ENCODE measurements at regions not wholly inside any gene's neighbourhood (a gene's known extent, or its start where the extent isn't known, plus 50 kb on each side); places are given as distances from the start of the nearest gene placed in this dataset.
"Not testable (repeated sequence)": the region's sequence is repeated elsewhere in the genome, so short reads cannot be mapped to it uniquely, and the experiment has no call there.

DNA sequence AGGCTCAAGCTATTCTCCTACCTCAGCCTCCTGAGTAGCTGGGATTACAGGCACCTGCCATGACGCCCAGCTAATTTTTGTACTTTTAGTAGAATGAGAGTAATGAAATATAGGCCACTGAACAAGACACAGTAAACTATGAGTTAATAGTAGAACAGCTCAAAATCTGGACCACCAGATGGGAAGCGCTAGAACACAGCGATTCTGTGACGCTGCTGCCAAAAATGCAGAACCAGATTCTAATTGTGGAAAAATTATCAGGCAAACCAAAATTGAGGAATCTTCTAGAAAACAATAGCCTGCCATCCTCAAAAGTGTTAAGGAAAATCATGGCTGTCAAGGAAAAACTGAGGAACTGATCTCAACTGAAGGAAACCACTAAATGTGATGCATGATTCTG is 111.4 kb upstream of the TIAM1 start:
- DNase-seq (ENCODE audit: low spot score), result no peak

DNA sequence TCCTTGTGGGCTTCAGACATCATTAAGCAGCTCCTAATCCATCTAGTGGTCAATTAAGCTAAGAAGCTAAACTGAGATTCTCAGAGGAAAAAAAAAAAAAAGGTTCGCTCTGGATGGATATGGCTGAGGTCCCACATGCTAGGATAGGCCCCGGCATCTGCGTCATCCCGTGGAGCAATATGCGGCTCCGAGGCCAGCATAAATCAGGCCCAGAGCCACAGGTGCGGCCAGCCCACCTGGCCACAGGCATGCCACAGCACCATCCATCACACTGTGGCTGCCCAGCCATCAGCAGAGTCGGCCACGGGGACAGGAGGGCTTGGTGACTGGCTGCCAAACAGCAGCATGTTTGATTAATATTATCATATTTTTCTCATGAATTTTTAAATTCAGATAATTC is 106.9 kb upstream of the TIAM1 start:
- DNase-seq (ENCODE audit: low spot score), result no peak

DNA sequence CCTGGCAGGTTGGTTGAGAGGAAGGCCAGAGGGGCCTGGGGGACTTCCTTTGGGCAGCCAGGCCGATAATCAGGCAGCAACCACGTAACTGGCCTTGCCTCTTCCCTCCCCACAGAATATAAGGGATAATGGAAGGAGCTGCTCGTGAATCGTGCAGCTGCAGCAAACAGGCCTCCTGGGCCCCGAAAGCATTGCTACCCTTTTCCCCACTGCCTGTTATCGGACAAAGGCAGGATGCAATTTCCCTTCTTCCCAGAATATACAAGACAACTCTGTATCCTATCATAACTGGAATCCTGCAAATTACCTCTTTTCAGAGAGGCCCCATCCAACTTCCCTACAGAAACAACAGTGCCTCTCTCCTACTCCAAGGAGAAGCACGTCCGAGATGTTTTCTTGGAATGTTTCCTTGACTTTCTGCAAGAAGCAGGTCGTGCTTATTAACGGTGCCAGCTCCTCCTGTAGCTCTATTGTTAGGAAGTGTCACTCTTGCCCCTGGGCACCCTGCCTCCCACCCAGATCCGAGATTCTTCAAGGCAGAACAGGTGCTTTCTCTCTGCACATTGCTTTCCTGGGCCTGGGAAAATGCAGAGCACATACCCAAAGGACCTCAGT is 106.0 kb upstream of the TIAM1 start:
- DNase-seq (ENCODE audit: low spot score), result no peak

DNA sequence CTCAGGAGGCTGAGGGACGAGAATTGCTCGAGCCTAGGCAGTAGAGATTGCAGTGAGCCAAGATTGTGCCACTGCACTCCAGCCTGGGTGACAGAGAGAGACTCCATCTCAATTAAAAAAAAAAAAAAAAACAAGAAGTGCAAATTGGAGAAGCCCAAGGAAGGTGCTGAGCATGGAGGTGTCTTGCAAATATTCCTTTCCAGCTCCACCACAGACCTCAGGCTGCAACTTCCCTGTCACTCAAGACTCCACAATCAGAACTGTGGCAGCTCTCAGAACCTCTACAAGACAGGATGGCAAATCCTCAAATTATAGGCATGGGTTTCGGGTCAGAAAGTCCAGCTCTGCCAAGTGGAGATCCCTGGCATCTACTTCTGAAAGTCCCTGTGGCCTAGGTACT is 104.4 kb upstream of the TIAM1 start:
- DNase-seq (ENCODE audit: low spot score), result no peak

DNA sequence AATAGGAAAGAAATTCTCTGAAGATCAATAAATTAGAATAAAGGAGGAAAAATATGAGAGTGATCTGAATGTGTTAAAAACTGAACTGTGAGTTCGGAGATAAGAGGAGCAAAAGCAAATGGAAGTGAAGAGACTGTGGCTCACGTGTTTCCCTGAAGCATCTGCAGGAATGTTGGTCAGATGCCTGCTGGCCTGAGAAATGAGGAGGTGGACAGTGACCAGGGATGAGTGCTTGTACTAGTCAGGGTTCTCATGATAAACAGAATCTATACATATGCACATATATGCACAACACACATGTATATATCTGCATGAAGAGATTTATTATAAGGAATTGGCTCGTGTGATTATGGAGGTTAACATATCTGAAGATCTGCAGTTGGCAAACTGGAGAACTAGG is 103.4 kb upstream of the TIAM1 start:
- DNase-seq (ENCODE audit: low spot score), result no peak

DNA sequence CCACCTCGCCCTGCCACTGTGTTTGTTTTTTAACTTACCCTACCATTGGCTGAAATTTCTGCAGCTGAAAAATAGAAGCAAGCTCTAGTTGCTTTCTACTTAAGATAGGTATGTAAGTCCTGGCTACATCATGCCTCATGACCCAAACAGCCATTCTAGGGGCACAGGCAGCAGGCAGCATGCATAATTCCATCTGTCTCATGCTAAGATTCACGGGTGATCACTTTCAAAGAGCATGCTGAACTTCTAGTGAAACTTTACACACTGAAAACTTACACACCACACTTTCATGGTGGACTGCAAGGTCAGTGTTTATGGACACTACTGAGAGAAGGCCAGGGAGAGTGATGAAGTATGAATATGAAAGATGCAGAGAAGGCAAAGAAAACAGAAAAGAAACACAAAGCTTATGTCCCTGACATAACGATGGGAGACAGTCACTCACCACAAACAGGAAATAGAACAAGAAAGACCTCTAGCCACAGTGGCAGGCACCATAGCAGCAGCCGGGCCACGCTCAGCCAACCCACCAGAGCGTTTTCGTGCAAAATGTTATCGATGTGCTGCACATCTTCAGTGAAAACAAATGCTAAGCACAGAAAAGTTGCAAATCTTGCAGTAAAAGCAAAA is 102.3 kb upstream of the TIAM1 start:
- DNase-seq (ENCODE audit: low spot score), result no peak

DNA sequence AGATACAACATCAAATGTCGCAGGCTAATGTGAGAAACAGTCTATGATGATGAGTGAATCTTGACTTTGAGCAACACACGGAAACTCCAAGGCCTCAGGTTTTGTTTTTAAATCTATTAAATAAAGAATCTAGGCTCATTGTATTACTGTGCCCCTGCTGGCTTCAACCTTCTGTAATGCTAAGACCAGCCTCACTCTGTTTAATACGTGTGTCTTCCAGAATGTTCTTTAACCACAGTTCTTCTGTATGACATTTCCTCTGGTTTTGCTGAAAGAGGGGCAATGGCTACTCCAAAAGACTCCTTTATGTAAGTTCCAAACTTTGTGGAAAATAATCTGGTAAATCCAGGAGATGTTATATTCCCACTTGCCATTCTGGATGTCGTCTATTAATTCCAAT is 101.1 kb upstream of the TIAM1 start:
- no peak for DNase-seq (ENCODE audit: low spot score)

DNA sequence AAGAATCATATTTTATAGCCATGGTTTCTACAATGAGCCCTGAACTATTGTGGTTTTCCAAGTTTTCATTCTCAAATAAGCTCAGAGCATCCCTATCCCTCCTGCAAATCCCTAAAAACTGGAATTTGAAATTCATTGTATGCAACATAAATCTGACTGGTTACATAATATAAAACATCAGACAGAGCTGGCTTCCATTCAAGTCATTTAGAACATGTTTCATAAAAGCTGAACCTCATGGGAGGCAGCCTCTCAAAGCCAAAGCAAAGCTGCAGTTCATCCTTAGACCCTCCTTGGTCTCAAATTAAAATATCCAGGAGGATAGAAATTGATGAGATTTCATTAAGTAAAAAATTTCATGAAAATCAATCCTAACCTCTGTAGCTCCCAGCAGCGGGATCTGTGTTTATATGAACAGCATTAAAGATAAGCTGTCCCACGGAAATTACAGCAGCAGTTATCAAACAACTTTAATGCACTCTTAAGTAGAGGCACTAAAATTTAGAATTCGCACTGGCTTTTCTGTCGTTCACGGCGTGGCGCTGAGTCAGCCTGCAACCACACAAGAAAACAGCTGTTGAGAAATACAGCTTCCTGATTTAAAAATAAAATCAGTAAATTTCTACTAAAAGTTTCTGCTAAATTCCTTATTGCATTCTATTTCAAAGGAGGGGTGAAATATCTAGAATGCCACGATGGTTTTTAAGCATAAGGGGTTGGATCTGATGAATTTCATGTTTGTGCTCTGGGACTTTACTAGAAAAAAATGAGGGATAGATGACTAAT is 99.9 kb upstream of the TIAM1 start:
- no peak for DNase-seq (ENCODE audit: low spot score)

DNA sequence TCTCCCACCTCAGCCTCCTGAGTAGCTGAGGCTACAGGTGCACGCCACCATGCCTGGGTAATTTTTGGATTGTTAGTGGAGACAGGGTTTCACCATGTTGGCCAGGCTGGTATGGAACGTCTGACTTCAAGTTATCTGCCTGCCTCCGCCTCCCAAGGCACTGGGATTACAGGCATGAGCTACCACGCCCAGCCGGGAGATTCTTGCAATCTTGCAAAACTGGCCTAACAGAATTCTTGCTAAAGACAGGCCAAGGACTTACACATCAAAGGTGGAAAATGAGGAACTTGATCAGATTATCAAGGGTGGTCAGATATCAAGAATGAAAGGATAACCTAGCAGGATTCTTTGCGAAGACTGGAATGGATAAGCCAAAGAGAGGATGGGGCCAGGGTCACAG is 98.3 kb upstream of the TIAM1 start:
- no peak for DNase-seq (ENCODE audit: low spot score)

DNA sequence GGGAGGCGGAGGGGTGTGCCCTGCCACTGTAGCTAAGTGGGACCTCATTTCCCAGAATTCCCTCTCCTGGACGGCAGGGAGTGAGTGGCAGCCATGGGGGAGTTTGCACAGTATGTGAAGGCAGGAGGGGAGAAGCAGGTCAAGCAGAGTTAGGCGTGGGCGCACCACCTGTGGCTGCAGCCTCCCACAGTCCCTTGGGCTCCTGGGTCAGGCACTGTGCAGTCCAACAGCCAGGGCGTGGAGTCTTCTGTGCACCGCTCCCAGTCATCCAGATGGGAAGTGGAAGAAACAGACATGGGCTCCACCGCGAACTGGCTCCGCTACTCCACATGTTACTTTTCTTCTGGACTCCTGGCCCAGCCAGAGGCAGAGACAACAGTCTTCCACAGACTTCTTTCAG is 85.4 kb upstream of the TIAM1 start:
- DNase-seq (ENCODE audit: low spot score), result no peak

DNA sequence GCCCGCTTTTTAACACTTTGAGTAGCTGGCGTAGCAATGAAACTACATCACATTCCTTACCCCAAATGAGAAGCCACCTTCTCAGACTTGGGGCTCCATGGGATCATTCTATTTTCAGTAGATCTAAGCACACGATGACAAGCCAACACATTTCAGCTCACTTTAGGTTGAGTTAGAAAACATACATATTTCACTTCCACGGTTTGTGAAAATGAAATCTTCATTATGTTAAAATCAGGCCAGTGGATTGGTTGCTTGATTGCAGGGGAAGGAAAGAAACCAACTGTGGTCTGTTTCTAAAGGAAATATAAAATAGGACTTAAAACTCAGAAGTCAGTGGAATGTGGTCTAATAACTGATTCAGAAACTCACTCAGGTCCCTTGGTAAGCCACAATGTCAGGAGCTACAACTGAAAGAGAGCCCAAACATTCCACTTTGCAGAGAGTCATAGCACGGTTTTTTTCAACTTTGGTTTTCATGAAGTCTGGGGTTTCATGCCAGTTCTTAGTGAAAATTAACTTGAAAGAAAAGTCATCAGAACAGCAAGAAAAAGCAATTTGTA is 82.3 kb upstream of the TIAM1 start:
- no peak for DNase-seq (ENCODE audit: low spot score)

DNA sequence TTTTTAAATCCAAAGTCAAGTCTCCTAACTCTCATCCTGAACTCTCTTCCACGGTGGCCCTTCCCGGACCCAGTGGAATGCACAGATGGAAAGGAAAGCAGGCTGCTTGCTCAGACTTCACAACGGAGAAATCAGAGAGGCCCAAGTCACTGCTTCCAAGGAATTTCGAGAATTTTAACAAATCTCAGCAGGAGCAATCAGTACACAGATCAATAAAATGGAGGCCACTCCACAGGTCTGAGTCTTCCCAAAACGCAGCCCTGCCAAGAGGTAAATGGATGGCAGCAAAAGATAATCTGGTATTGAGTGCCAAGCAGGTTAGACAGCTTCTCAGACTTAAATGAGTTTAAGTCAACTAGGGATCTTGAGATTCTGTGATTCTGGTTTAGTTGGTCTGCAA is 81.1 kb upstream of the TIAM1 start:
- no peak for DNase-seq (ENCODE audit: low spot score)

DNA sequence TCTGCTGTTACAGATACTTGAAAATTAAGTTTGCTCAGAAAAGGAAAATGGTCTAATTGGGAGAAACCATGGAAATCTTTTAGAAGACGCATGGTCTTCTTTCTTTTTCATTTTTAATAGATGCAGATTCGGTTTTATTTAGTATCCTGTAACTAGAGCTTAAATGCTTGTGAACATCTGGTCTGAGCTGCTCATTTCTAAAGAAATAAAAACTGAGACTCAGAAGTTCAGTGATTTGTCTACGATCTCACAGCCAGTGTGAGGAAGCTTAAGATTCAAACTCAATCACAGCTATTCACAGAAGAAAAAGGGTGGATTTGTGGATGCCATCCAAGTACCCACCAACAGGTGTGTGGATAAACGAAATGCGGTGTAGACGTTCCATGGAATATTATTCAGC is 80.0 kb upstream of the TIAM1 start:
- DNase-seq (ENCODE audit: low spot score), result no peak

DNA sequence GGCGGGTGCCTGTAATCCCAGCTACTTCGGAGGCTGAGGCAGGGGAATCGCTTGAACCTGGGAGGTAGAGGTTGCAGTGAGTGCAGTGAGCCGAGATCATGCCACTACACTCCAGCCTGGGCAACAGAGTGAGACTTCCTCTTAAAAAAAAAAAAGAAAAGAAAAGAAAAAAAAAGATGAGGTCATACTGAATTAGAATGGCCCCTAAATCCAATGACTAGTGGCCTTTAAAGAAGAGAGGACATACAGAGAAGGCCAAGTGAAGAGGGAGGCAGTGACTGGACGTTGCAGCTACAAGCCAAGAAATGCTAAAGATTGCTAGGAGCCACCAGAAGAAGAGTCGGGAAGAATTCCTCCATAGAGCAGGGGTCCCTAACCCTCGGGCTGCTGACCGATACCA is 76.9 kb upstream of the TIAM1 start:
- DNase-seq (ENCODE audit: low spot score), result no peak

DNA sequence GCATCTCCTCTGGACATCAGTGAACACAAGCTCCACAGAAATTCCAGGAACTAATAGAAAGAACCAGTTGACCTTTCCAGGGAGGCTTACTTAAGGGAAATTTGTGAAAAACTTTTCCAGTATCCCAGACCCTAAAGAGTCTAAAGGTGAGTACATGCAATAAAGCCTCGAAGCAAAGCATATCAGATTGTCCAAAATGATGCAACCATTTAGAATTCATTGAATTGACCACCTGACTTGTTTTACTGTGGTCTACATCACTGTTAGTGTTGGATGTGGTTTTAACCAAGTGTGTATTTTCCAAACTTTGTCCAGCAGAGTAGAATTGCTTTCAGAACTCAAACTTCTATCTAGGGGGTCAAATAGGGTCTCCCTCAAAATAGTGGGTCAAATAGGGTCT is 76.3 kb upstream of the TIAM1 start:
- DNase-seq (ENCODE audit: low spot score), result no peak

DNA sequence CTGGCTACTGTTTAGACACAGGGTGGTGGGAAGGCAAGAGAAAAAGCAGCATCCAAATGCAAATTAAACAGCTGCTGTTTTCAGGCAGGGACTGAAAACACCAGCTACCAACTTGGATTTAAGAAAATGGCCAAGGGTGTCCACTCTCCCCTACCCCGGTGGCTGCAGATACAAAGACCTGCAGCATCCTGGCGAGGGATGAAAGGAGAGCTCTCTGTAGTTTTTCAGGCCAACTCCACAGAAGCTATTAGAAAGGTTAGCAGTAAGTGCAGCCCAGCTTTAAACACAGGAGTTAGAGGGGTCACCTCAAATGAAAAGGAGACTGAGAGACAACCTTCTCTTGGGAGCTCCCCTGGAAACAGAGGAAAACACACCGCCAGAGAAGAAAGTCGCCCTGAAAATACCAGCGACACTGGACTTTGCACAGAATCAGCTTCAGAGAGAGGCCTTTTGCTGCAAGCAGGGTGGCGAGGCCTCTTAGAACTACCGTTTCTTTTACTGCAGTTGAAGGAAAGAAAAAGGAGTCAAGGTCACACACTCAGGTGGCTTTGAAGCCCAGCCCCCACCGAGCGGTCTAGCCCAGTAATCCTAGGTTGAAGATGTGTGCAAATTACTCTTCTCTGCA is 74.4 kb upstream of the TIAM1 start:
- DNase-seq (ENCODE audit: low spot score), result no peak

DNA sequence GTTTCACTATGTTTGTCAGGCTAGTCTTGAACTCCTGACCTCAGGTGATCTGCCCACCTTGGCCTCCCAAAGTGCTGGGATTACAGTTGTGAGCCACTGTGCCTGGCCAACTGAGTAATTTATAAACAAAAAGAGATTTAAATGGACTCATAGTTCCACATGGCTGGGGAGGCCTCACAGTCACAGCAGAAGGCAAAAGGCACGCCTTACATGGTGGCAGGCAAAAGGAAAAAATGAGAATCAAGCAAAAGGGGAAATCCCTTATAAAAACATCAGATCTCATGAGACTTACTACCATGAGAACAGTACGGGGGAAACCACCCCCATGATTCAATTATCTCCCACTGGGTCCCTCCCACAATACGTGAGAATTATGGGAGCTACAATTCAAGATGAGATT is 73.2 kb upstream of the TIAM1 start:
- DNase-seq (ENCODE audit: low spot score), result not testable (repeated sequence)

DNA sequence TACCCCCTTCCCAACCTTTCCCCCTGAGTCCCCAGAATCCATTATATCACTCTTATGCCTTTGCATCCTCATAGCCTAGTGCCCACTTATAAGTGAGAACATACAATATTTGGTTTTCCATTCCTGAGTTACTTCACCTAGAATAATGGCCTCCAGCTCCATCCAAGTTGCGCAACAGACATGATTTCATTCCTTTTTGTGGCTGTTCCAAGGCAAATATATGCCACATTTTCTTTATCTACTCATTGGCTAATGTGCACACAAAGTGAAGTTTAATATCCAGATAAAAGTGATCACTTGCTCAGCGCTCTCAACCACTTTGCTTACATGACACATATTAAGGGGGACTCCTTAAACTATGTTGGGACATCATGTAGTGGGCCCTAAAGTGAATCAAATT is 72.4 kb upstream of the TIAM1 start:
- DNase-seq (ENCODE audit: low spot score), result no peak

DNA sequence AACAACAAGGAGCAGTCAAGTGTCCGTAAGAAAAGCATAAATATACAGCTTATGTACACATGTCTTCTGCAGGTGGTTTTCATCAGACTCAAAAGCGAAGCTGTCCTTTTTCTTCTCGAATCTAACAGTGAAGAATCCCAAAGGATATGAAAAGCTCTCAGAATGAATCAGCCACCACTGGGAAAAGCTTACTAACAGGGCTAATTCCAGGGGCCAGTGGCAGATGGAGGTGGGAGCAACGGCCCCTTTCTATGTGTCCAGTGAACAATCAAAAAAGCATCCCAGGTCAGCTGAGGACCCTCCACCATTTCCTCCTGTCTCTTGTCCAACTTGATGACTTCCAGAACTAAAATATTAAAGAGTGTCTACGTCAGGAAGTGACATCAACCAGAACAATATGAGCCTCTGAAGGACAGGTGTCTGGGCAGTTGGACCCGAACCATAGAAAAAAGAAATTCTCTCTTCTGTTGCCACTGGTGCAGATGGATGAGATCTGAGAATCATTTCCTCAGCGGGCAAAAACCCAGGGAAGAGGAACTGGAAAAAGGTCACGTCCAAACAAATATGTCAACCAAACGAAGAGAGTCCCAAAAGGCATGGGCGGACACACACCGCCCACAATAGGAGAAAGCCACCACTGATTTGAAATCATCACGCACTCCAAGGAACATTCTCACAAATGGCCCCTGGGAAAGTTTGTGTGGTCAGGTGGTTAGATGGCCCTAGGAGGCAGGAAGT is 70.4 kb upstream of the TIAM1 start:
- DNase-seq (ENCODE audit: low spot score), result no peak

DNA sequence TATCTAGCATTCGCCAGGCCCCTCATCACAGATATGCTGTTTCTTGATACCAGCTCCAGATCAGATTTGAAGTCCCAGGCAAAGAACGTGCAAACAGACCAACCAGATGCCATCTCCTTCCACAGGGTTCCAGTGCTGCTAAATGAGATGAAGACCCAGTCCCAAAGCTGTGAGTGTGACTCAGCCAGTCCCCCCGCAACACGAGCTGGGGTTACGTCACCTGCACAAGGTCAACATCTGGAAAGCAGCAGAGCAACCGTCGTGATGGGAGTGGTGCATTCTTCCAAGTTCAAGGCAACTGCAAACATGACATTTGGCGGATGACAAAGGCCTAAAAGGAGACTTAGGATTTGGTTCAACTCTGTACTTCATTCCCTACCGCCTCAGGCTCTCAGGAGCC is 69.6 kb upstream of the TIAM1 start:
- no peak for DNase-seq (ENCODE audit: low spot score)

DNA sequence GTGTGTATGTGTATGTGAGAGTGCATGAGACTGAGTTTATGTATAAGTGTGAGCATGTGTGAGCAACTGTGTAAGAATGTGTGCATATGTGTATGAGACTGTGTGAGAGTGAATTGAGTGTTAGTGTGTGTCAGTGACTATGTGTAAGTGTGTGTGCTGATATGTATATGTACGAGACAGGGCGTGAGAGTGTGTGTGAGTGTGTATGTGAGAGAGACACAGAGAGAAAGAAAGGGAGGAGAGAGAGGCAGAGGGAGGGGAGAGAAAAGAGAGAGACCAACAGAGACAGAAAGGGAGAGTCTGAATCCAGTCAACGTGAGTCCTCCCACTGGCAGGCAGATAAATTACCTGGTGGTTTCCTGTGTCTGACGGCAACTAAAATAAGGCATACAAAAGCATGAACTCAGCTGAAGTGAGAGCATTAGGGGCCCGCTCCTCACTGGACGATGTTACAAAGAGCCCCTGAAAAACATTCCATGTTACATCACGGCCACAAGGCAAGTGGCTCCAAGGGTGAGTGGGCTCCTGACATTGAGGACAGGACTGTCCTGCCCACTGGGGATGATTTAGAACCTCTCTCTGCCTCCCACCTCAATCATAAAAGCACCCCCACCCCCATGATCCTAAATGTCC is 66.6 kb upstream of the TIAM1 start:
- DNase-seq (ENCODE audit: low spot score), result no peak

Measured in LoVo (cell line).